ENCODE measurements at regions not wholly inside any gene's neighbourhood (a gene's known extent, or its start where the extent isn't known, plus 50 kb on each side); places are given as distances from the start of the nearest gene placed in this dataset.
"Not testable (repeated sequence)": the region's sequence is repeated elsewhere in the genome, so short reads cannot be mapped to it uniquely, and the experiment has no call there.

GRCh38 chr2:41137031-41137430, 685.1 kb upstream of the SLC8A1 start:
- in situ Hi-C loops (cut with MboI; ENCODE audit: low sequenced_read_pairs) = no loop called here

GRCh38 chr2:41141146-41141791, 689.4 kb upstream of the SLC8A1 start:
- in situ Hi-C loops (cut with MboI; ENCODE audit: low sequenced_read_pairs) = no loop called here

GRCh38 chr2:41142478-41142877, 690.6 kb upstream of the SLC8A1 start:
- in situ Hi-C loops (cut with MboI; ENCODE audit: low sequenced_read_pairs) = no loop called here

- in situ Hi-C loops (cut with MboI; ENCODE audit: low sequenced_read_pairs) = no loop called here
These were observed 693.2 kb upstream of the SLC8A1 start for GRCh38 chr2:41145066-41145465.

- in situ Hi-C loops (cut with MboI; ENCODE audit: low sequenced_read_pairs) = no loop called here
These were observed 697.2 kb upstream of the SLC8A1 start for GRCh38 chr2:41149054-41149453.

GRCh38 chr2:41151746-41152145, 699.9 kb upstream of the SLC8A1 start:
- in situ Hi-C loops (cut with MboI; ENCODE audit: low sequenced_read_pairs) = no loop called here

GRCh38 chr2:41152318-41152717, 700.4 kb upstream of the SLC8A1 start:
- in situ Hi-C loops (cut with MboI; ENCODE audit: low sequenced_read_pairs) = no loop called here

- in situ Hi-C loops (cut with MboI; ENCODE audit: low sequenced_read_pairs) = no loop called here
These were observed 708.5 kb upstream of the SLC8A1 start for GRCh38 chr2:41160439-41160838.

- in situ Hi-C loops (cut with MboI; ENCODE audit: low sequenced_read_pairs) = no loop called here
These were observed 715.1 kb upstream of the SLC8A1 start for GRCh38 chr2:41167014-41167413.

GRCh38 chr2:41169744-41170143, 717.9 kb upstream of the SLC8A1 start:
- in situ Hi-C loops (cut with MboI; ENCODE audit: low sequenced_read_pairs) = no loop called here

GRCh38 chr2:41170589-41170988, 718.7 kb upstream of the SLC8A1 start:
- in situ Hi-C loops (cut with MboI; ENCODE audit: low sequenced_read_pairs) = no loop called here

- in situ Hi-C loops (cut with MboI; ENCODE audit: low sequenced_read_pairs) = no loop called here
These were observed 728.5 kb upstream of the SLC8A1 start for GRCh38 chr2:41180387-41180786.

- in situ Hi-C loops (cut with MboI; ENCODE audit: low sequenced_read_pairs) = no loop called here
These were observed 731.1 kb upstream of the SLC8A1 start for GRCh38 chr2:41182961-41183360.

- in situ Hi-C loops (cut with MboI; ENCODE audit: low sequenced_read_pairs) = no loop called here
These were observed 735.7 kb upstream of the SLC8A1 start for GRCh38 chr2:41187376-41188122.

GRCh38 chr2:41194230-41194629, 742.3 kb upstream of the SLC8A1 start:
- in situ Hi-C loops (cut with MboI; ENCODE audit: low sequenced_read_pairs) = no loop called here

- in situ Hi-C loops (cut with MboI; ENCODE audit: low sequenced_read_pairs) = no loop called here
These were observed 745.9 kb upstream of the SLC8A1 start for GRCh38 chr2:41197781-41198180.

GRCh38 chr2:41199334-41199733, 747.4 kb upstream of the SLC8A1 start:
- in situ Hi-C loops (cut with MboI; ENCODE audit: low sequenced_read_pairs) = no loop called here

GRCh38 chr2:41204315-41204714, 752.4 kb upstream of the SLC8A1 start:
- in situ Hi-C loops (cut with MboI; ENCODE audit: low sequenced_read_pairs) = no loop called here

GRCh38 chr2:41206004-41206403, 754.1 kb upstream of the SLC8A1 start:
- in situ Hi-C loops (cut with MboI; ENCODE audit: low sequenced_read_pairs) = no loop called here

GRCh38 chr2:41207578-41207977, 755.7 kb upstream of the SLC8A1 start:
- in situ Hi-C loops (cut with MboI; ENCODE audit: low sequenced_read_pairs) = no loop called here

- in situ Hi-C loops (cut with MboI; ENCODE audit: low sequenced_read_pairs) = not testable (repeated sequence)
These were observed 758.1 kb upstream of the SLC8A1 start for GRCh38 chr2:41210030-41210429.

- in situ Hi-C loops (cut with MboI; ENCODE audit: low sequenced_read_pairs) = no loop called here
These were observed 765.1 kb upstream of the SLC8A1 start for GRCh38 chr2:41216978-41217377.

GRCh38 chr2:41222593-41222992, 770.7 kb upstream of the SLC8A1 start:
- in situ Hi-C loops (cut with MboI; ENCODE audit: low sequenced_read_pairs) = no loop called here

Data from HL-60/S4 treated with retinoic acid at 250 ng/mL for 4 days and 3 days (cell line).